H1 (cell line): ENCODE measurements at regions not wholly inside any gene's neighbourhood (a gene's known extent, or its start where the extent isn't known, plus 50 kb on each side); places are given as distances from the start of the nearest gene placed in this dataset.

Experiments
- CTCF ChIP-seq, 3 experiments: IDR thresholded peaks; 1 replicate in 2 of 3; 2 replicates in 1 of 3; pipeline versions ENCODE4 v1.5.1 to v1.6.1; 2011; ENCODE audit warnings: low read length in 3 of 3, mild to moderate bottlenecking in 3 of 3, inconsistent platforms in 2 of 3, low read depth in 1 of 3, moderate library complexity in 1 of 3; ENCODE audit not compliant: insufficient read depth in 1 of 3; ENCODE audit errors: control extremely low read depth in 1 of 3
- MAX ChIP-seq: IDR thresholded peaks from 2 replicates; pipeline ENCODE4 v1.6.1; 2012; ENCODE audit warnings: inconsistent platforms
- PHF8 ChIP-seq: fragments of 200-600 bp; sonication (generic); conservative IDR thresholded peaks from 2 replicates; pipeline ENCODE4 v1.7.1; 2012; ENCODE audit warnings: low read depth, mild to moderate bottlenecking, inconsistent platforms, low read length, moderate library complexity
- POLR2A ChIP-seq, 2 experiments: IDR thresholded peaks; 1 replicate in 1 of 2; 2 replicates in 1 of 2; pipeline ENCODE4 v1.6.1; 2011; ENCODE audit warnings: low read depth in 2 of 2, low read length in 2 of 2, mild to moderate bottlenecking in 2 of 2; ENCODE audit errors: control extremely low read depth in 1 of 2
- RAD21 ChIP-seq, 2 experiments: IDR thresholded peaks in 1 of 2; conservative IDR thresholded peaks in 1 of 2; 2 replicates each; pipeline ENCODE4 v1.6.1; 2011; ENCODE audit warnings: low read depth in 2 of 2, low read length in 2 of 2, improper control_type of control experiment in 1 of 2, inconsistent platforms in 1 of 2, mild to moderate bottlenecking in 1 of 2, moderate library complexity in 1 of 2
- SP2 ChIP-seq: IDR thresholded peaks from 2 replicates; pipeline ENCODE4 v1.6.1; 2012; ENCODE audit warnings: mild to moderate bottlenecking, low read length, inconsistent platforms

GRCh38 chrX:26952213-26952612 is 510.9 kb downstream of the PPP4R3C start:
- TF ChIP-seq POLR2A (IDR thresholded peaks at IDR 0.05; ENCODE audit: control extremely low read depth in 1 of 2, low read depth in 2 of 2, low read length in 2 of 2) (no peak), PHF8 (no peak), SP2 (no peak), CTCF (IDR thresholded peaks at IDR 0.05; ENCODE audit: control extremely low read depth in 1 of 3, insufficient read depth in 1 of 3, low read depth in 1 of 3, low read length in 3 of 3) (no peak), MAX (no peak), RAD21 (IDR thresholded peaks at IDR 0.05 in 1 of 2, conservative IDR thresholded peaks at IDR 0.05 in 1 of 2; ENCODE audit: low read depth in 2 of 2, low read length in 2 of 2) (no peak)
